ENCODE measurements at regions not wholly inside any gene's neighbourhood (a gene's known extent, or its start where the extent isn't known, plus 50 kb on each side); places are given as distances from the start of the nearest gene placed in this dataset.
"Not testable (repeated sequence)": the region's sequence is repeated elsewhere in the genome, so short reads cannot be mapped to it uniquely, and the experiment has no call there.

- no peak for DNase-seq
These were observed 273.7 kb downstream of the C11orf87 start for GRCh38 chr11:109695696-109696095.

DNA sequence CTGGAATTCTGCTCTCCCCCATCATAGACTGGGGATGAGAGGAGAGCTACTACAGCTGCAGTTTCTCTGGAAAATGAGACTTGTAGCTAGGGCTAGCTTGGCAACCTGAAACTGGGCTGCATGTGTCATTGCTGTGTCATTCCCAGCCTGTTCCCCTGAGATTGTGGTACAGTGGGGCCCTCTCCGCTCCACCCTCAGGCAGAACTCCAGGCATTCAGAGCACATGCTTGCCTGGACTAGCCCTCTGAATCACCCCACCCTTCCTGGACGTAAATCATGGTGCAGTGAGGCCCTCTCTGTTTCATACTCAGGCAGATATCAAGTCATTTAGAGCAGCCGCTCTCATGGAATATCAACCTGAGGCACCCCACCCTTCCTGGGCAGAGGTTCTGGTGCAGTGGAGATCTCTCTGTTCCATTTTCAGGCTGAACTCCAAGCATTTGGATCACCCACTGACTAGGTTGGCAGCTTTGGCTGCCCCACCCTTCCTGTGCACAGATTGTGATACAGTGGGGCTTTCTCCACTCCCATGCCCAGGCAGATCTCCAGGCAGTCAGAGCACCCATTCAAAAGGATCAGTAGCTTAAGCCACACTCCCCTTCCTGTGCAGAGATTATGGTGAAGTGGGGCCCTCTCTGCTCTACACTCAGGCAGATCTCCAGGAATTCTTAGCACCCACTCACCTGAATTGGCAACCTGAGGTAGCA is 274.4 kb downstream of the C11orf87 start:
- DNase-seq: no peak

DNA sequence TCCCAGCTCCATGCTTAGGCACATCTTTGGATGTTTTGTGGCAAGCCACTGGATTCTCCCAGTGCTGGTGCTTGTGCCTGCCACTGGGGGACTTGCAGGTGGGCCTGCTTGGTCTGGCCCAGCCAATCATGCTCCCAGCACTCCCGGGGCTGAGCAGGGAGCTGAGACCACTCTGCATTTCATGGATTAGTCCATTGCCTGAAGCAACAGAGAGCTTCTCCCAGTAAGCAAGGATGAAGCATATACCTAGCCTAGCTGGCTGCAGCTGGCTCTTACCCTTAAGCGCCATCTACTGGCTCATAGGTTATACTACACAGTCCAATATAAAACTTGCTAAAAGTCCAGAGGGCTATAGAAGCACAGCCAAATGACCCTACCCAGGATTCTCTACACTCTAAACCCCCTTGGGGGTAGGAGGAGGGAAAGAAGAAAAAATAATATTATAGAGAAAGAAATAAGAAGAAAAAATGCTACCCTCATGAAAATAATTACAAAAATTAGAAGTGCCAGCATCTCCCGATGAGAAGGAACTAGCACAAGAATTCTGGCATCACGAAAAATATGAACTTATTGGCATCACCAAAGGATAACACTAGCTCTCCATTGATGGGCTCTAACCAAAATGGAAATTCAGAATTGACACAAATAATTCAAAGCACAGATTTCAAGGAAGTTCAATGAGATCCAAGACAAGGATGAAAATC is 275.3 kb downstream of the C11orf87 start:
- peak; percentile 11 for DNase-seq

DNA sequence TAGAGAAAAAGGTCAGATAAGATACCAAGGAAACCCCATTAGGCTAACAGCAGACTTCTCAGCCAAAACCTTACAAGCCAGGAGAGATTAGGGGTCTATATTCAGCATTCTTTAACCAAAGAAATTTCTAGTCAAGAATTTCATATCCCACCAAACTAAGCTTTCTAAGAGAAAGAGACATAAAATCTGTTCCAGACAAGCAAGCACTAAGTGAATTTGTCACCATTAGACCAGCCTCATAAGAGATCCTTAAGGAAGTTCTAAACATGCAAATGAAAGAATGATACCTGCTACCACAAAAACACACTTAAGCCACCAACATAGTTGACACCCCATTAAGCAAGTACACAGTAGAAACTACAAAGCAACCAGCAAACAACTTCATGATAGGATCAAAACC is 276.2 kb downstream of the C11orf87 start:
- DNase-seq: no peak

- DNase-seq: peak; percentile 7
These were observed 282.4 kb downstream of the C11orf87 start for GRCh38 chr11:109704432-109704831.

GRCh38 chr11:109706945-109707344 is 285.0 kb downstream of the C11orf87 start:
- DNase-seq: no peak

DNA sequence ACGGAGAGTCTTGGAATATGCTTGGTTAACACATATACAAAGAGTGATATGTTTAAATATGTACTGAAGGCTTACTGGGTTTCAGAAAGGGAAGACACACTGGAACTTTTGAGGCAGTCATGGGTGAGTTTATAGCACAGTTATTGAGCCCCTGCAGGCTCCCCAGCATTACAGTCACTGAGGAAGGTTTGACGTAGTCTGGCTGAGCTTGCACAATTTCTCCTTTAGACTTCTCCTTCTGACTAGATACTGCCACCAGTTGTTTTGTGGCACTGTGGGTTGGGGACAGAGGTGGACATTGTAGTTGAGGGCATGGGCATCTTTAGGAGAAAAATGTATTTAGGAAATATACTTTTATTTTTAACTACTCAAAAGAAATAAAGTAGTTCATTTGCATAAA is 285.4 kb downstream of the C11orf87 start:
- no peak for DNase-seq

- no peak for DNase-seq
These were observed 286.2 kb downstream of the C11orf87 start for GRCh38 chr11:109708184-109708583.

GRCh38 chr11:109714444-109714843 is 292.5 kb downstream of the C11orf87 start:
- not testable (repeated sequence) for DNase-seq

DNA sequence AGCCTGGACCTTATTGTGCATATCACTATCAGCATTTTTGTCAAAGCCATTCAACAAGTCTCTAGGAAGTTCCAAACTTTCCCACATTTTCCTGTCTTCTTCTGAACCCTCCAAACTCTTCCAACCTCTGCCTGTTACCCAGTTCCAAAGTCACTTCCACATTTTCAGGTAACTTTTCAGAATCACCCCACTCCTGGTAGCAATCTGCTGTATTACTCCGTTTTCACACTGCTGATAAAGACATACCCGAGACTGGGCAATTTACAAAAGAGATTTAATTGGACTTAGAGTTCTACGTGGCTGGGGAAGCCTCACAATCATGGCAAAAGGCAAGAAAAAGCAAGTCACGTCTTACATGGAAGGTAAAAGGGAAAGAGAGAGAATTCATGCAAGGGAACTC is 293.4 kb downstream of the C11orf87 start:
- DNase-seq: not testable (repeated sequence)

- no peak for DNase-seq
These were observed 304.1 kb downstream of the C11orf87 start for GRCh38 chr11:109726061-109726460.

DNA sequence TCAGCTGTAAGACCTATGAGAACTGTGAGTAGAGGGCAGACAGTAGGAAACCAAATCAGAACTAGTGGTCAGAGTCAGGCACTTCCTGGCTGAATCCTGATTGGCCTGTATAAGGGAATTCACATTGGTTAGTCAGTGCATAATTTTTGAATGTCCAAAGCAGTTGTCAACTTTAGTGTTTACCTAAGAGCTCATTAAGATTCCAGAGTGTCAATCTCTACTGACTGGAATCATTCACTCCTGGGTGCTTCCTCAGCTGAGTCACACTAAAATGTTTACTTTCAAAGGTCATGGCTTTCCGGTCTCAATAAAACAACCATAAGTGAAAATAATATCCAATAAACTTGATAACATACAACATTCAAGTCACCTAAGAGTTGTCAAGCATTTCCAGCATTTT is 306.1 kb downstream of the C11orf87 start:
- DNase-seq: peak; percentile 8

GRCh38 chr11:109729761-109730160 is 307.8 kb downstream of the C11orf87 start:
- DNase-seq: peak; percentile 62

DNA sequence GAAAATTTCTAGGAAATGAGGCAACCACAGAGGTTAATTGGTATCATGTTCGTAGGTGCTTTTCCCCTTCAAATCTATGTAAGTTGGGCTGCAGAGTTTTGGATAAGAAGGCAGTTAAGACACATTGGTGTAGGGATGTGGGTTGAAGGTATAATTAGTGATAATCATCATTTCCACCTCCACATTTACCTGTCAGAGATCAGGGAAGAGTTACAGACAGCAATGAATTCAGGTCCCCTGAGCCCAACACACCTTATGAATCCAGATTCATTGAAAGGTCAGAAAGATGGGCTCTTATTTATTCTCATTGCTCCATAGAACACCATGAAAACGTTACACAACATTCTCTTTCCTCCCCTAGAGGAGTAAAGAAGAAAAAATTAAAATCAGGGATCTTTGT is 308.7 kb downstream of the C11orf87 start:
- no peak for DNase-seq

DNA sequence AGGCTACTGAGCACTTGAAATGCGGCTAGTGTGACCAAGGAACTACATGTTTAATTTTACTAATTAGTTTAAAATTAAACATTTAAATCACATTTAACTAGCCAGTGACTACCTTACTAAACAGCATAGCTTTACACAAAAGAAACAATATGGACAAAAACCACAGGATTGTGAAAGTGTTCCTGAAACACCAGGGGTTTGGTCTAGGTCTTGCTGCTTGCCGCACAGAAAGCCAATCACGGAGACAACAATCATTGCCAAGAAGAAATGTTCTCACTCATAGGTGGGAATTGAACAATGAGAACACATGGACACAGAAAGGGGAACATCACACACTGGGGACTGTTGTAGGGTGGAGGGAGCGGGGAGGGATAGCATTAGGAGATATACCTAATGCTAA is 309.5 kb downstream of the C11orf87 start:
- no peak for DNase-seq

DNA sequence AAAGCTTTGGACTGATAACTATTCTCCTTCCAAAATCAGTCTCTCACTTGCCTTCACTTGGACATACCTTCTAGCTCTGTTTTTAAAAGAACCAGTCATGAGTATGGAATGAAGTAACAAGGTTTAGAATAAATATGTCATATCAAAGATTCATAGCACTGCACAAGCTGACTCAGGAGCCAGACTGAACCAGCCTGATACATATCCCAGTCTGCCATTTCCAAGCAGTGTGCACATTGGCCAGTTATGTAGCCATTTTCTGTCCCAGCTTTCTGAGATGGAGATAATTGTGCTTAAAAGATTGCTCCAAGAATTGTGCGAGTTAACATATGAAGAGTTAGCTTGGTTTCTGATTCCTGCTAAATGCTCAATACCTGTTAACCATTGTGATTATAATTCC is 311.3 kb downstream of the C11orf87 start:
- DNase-seq: no peak

- no peak for DNase-seq
These were observed 312.6 kb downstream of the C11orf87 start for GRCh38 chr11:109734566-109734965.

- DNase-seq: no peak
These were observed 313.1 kb downstream of the C11orf87 start for GRCh38 chr11:109735128-109735527.

DNA sequence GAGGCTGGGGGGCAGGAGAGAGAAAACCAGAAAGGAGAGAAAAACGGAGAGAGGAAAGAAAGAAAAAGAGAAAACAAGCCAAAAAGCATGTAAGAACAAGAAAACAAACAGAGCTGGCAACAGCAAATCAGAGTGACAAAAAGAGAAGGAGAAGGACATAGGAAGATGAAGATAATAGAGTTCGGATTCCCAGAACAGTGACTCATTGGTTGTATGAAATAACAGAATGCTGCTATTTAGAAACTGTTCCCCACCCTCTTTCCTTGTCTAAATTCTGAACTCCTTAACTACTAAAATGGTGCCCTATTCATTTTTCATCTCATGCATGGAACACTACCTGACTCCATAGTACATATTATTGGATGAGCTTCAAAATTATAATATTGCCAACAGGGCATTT is 317.4 kb downstream of the C11orf87 start:
- no peak for DNase-seq

DNA sequence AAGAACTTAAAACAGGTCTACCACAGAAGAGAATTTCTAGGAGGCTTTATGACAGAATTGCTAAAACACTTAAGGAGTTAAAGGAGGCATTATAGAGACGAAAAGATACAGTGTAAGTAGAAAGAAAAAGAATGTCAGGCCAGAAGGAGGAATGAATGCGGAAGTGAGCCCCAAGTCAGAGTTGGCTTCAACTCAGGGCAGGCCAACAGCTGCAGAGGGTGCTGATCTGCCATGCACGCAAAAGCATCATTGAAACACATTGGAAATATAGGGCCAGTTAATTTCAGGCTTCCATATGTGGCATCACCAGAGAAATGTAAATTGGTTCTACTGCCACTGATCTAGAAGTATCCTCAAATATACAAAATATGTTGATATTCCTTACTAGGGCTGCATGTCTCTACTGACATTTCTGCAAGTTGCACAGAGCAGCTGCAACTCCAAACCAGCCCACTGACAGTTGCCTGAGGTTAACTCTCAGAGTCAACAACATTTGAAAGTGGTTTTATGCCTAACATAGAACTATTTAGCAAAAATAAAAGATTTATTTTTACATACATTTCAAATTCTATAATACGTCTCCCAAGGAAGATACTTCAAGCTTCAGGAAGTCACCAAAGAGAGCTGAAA is 324.1 kb downstream of the C11orf87 start:
- DNase-seq: no peak

DNA sequence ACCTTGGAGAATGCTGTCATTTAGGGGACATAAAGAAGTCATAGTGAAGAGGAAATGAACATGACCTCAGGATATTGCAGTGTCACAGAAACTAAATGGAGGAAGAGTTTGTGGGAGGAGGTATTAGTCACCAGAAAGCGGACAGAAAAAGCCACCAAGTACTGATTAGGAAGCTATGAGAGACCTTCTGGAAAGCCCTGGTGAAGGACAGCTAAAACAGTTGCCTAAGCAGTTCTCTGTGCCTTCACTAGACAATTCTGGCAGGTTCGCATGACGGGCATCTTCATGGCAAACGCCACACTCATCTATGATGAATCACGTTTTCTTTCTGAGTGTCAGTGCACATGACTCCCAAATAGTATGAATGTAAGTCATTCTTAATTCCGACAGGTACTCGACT is 325.8 kb downstream of the C11orf87 start:
- DNase-seq: no peak

DNA sequence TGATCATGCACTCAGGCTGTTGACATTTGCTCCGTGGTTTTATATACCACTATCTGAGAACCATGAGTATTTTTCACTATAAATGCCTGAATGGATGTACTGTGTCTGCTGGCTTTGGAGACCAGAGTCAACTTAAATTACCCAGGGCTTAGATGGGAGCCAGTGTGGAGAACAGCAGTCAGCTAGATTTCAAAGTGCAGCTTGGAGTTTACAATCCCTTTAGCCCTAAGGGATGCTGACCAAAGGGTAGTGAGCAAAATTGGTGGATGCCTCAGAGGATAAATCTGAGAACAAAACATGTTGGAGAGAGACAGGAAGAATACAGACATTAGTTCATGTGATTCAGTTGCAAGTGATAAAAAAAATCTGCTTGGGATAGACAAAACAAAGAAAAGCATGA is 327.5 kb downstream of the C11orf87 start:
- DNase-seq: no peak

DNA sequence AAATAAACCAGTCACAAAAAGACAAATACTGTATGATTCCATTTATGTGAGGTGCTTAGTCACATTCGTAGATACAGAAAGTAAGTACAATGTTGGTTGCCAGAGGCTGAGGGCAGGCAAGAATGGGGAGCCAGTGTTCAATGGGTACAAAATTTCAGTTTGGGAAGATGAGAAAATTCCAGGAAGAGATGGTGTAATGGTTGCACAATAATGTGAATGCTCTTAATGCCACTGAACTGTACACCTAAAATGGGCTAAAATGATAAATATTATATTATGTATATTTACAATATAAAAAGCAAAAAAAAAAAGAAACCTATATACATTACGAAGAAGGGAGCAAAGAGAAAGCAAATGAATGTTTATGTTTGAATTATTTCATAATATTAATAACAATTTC is 329.0 kb downstream of the C11orf87 start:
- DNase-seq: no peak

- no peak for DNase-seq
These were observed 330.3 kb downstream of the C11orf87 start for GRCh38 chr11:109752212-109752825.
